HepG2 (cell line): ENCODE measurements at regions not wholly inside any gene's neighbourhood (a gene's known extent, or its start where the extent isn't known, plus 50 kb on each side); places are given as distances from the start of the nearest gene placed in this dataset.
A peak's percentile ranks its signal among the peaks of the same experiment; 100 is the strongest.

ENCODE experiments used
- ATAC-seq: fragments of 200-7000 bp; cut with Tn5 transposase; 3 replicates; pipeline ENCODE4 v1.9.1; 2020; ENCODE audit warnings: mild to moderate bottlenecking, moderate library complexity
- BruUV-seq: library from RNA; stranded (reverse); fragments of 400-500 nt; replicated peaks from 2 replicates; lab custom pipeline; 2021; lab: Mats Ljungman, UMichigan
- CTCF ChIA-PET: fragments of 300-600 bp; formaldehyde crosslinking; extraction: SDS; loops from one replicate; lab custom pipeline; 2021; ENCODE audit warnings: low total read pairs, inconsistent platforms, low intra/inter-chr PET ratio; lab: Yijun Ruan, JAX
- POLR2A ChIA-PET: fragments of 350-600 bp; sonication (Branson Sonifier 250); formaldehyde crosslinking; loops from one replicate; lab custom pipeline; 2020; ENCODE audit warnings: antibody characterized with exemption, inconsistent platforms; lab: Yijun Ruan, JAX
- DNase-seq: peaks from one replicate; pipeline ENCODE4 v3.0.0-alpha.2; 2015; ENCODE audit warnings: low spot score
- FAIRE-seq: peaks from 3 replicates; lab custom pipeline; 2011; peaks lifted over from hg19 to GRCh38; lab: Jason Lieb, UNC
- H2AFZ ChIP-seq: one replicate; pipeline ENCODE4 v1.6.1; 2011; ENCODE audit warnings: low read length, inconsistent platforms
- H3K27ac ChIP-seq: fragments of 300-600 bp; 3 replicates; pipeline ENCODE4 v1.8.0; 2011; ENCODE audit warnings: mixed run types, mild to moderate bottlenecking, mixed read lengths, low read length, inconsistent platforms; ENCODE audit not compliant: insufficient read depth; ENCODE audit errors: extremely low read length
- H3K27me3 ChIP-seq, 2 experiments: fragments of 200-600 bp in 1 of 2; 2 replicates in 1 of 2; 3 replicates in 1 of 2; pipeline versions ENCODE4 v1.6.0 to v1.8.0; 2011; ENCODE audit warnings: low read length in 2 of 2, mild to moderate bottlenecking in 2 of 2, moderate library complexity in 2 of 2, inconsistent platforms in 1 of 2; ENCODE audit not compliant: insufficient read depth in 2 of 2, control insufficient read depth in 1 of 2
- H3K36me3 ChIP-seq, 2 experiments: fragments of 200-600 bp in 1 of 2; replicated peaks in 1 of 2; 2 replicates in 1 of 2; 3 replicates in 1 of 2; pipeline versions ENCODE4 v1.5.1 to v1.8.0; 2011; ENCODE audit warnings: low read length in 2 of 2, inconsistent platforms in 1 of 2; ENCODE audit not compliant: insufficient read depth in 2 of 2, control insufficient read depth in 1 of 2
- H3K4me1 ChIP-seq: 2 replicates; pipeline ENCODE4 v1.5.1; 2012; ENCODE audit warnings: low read length, inconsistent platforms; ENCODE audit not compliant: insufficient read depth
- H3K4me2 ChIP-seq: 2 replicates; pipeline ENCODE4 v1.6.0; 2011; ENCODE audit warnings: low read depth, low read length, inconsistent platforms
- H3K4me3 ChIP-seq, 3 experiments: fragments of 200-600 bp in 1 of 3; sonication (generic), shearing (Covaris generic) in 1 of 3; replicated peaks in 1 of 3; 2 replicates each; pipeline ENCODE4 v1.5.1; 2011 to 2016; ENCODE audit warnings: low read length in 3 of 3, inconsistent platforms in 2 of 3, low read depth in 2 of 3, mild to moderate bottlenecking in 2 of 3, control low read depth in 1 of 3, mixed read lengths in 1 of 3; ENCODE audit not compliant: insufficient read depth in 1 of 3
- H3K79me2 ChIP-seq: one replicate; pipeline ENCODE4 v1.6.1; 2011; ENCODE audit warnings: low read length, inconsistent platforms; ENCODE audit not compliant: insufficient read depth
- H3K9ac ChIP-seq: 2 replicates; pipeline ENCODE4 v1.6.0; 2011; ENCODE audit warnings: mild to moderate bottlenecking, low read depth, low read length, inconsistent platforms; ENCODE audit not compliant: insufficient read depth
- H3K9me3 ChIP-seq: 2 replicates; pipeline ENCODE4 v1.5.1; 2012; ENCODE audit warnings: mild to moderate bottlenecking, low read length
- H4K20me1 ChIP-seq: 2 replicates; pipeline ENCODE4 v1.6.0; 2011; ENCODE audit warnings: inconsistent platforms, mild to moderate bottlenecking, low read length, moderate library complexity; ENCODE audit not compliant: insufficient read depth
- ARHGAP35 ChIP-seq: sonication (generic); formaldehyde crosslinking; IDR thresholded peaks from 2 replicates; pipeline ENCODE4 v1.9.0; 2022; ENCODE audit warnings: mild to moderate bottlenecking, inconsistent platforms, moderate library complexity, missing genetic modification reagents, borderline replicate concordance
- PAF1 ChIP-seq: IDR thresholded peaks from 2 replicates; pipeline ENCODE4 v1.6.1; 2016; ENCODE audit warnings: missing genetic modification reagents, missing compliant biosample characterization
- PHF21A ChIP-seq: sonication (generic); formaldehyde crosslinking; IDR thresholded peaks from 2 replicates; pipeline ENCODE4 v1.5.0; 2020; ENCODE audit warnings: mild to moderate bottlenecking, missing genetic modification reagents
- WGBS: methylation state at CpG from one replicate; pipeline ENCODE4 v1.1.6; 2017; ENCODE audit warnings: low lambda C conversion rate; 5-methylcytosine and 5-hydroxymethylcytosine counted together
- in situ Hi-C: cut with HindIII; loops from 2 replicates; pipeline ENCODE4 v1.10.0; 2017; ENCODE audit warnings: low pct_unique_long_range_greater_than_20kb; ENCODE audit not compliant: extremely low pct_ligation_motif_present
- intact Hi-C: fragments of 100-400 bp; cut with micrococcal nuclease; formaldehyde crosslinking; loops from one replicate; pipeline ENCODE4 v1.10.0; 2022; ENCODE audit not compliant: unreplicated experiment
- TF ChIP-seq, protein P1 (sequence below): fragments of 450-650 bp; IDR thresholded peaks from 2 replicates; pipeline ENCODE4 v1.6.1; 2016
- TF ChIP-seq, protein P2 (sequence below): sonication (generic); formaldehyde crosslinking; conservative IDR thresholded peaks from 2 replicates; pipeline ENCODE4 v1.8.0; 2022; ENCODE audit warnings: low read depth, missing genetic modification reagents
- TF ChIP-seq, protein P3 (sequence below): sonication (generic); formaldehyde crosslinking; IDR thresholded peaks from 2 replicates; pipeline ENCODE4 v1.4.0; 2020; ENCODE audit warnings: mild to moderate bottlenecking, missing genetic modification reagents

DNA sequence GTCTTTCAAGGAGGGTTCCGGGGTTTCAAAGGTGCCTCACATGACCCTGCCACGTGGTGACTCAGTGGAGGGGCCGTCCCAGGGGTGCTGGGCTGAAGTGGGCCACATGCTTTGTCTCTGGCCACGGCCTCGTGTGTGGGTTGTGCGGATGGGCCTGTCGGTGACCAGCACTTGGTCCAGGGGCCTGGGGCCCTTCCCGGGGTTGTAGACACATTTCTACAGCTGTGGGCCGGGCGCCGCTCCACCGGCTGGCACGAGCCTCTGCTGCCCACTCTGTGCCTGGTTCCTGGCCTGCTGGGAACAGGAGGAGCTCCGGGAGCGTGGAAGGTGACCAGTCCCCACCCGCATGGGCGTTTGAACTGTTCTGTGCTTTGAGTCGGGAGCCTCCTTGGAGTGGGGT lies 75.4 kb upstream of the TTC34 start:
- BruUV-seq: no TSS peak
- Histone ChIP-seq H3K9ac (no peak overlapping the region), H3K27ac (no peak overlapping the region), H3K79me2 (no peaks in the 10 kb centered on the region), H3K27me3 (peaks cover 41 to 80% of the 10 kb centered on the region in 2 experiments), H3K9me3 (no peaks in the 10 kb centered on the region), H3K4me3 (no peak overlapping the region), H2AFZ (no peak overlapping the region), H3K36me3 (no peaks in the 10 kb centered on the region), H3K4me2 (no peak overlapping the region), H3K4me1 (no peaks in the 10 kb centered on the region), H4K20me1 (0 out of 2 replicates have a peak, but pooled peaks cover 4% of the 10 kb centered on the region)
- POLR2A ChIA-PET: no interaction called here
- no peak for ATAC-seq
- WGBS: 0% methylated on average over 4 of the region's 18 CpGs
- intact Hi-C loops (loop anchor here (10.0 kb wide), 1 partner anchor 548 kb away; no protein-coding TSS in a partner anchor), in situ Hi-C loops (no loop called here)
- TF ChIP-seq, protein P1, sequence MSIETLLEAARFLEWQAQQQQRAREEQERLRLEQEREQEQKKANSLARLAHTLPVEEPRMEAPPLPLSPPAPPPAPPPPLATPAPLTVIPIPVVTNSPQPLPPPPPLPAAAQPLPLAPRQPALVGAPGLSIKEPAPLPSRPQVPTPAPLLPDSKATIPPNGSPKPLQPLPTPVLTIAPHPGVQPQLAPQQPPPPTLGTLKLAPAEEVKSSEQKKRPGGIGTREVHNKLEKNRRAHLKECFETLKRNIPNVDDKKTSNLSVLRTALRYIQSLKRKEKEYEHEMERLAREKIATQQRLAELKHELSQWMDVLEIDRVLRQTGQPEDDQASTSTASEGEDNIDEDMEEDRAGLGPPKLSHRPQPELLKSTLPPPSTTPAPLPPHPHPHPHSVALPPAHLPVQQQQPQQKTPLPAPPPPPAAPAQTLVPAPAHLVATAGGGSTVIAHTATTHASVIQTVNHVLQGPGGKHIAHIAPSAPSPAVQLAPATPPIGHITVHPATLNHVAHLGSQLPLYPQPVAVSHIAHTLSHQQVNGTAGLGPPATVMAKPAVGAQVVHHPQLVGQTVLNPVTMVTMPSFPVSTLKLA: peak; percentile 30; the same call in 1 of the 2 replicates
- TF ChIP-seq, protein P2, sequence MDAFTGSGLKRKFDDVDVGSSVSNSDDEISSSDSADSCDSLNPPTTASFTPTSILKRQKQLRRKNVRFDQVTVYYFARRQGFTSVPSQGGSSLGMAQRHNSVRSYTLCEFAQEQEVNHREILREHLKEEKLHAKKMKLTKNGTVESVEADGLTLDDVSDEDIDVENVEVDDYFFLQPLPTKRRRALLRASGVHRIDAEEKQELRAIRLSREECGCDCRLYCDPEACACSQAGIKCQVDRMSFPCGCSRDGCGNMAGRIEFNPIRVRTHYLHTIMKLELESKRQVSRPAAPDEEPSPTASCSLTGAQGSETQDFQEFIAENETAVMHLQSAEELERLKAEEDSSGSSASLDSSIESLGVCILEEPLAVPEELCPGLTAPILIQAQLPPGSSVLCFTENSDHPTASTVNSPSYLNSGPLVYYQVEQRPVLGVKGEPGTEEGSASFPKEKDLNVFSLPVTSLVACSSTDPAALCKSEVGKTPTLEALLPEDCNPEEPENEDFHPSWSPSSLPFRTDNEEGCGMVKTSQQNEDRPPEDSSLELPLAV: no peak
- FAIRE-seq: no peak
- no peak for DNase-seq
- CTCF ChIA-PET: no interaction called here

DNA sequence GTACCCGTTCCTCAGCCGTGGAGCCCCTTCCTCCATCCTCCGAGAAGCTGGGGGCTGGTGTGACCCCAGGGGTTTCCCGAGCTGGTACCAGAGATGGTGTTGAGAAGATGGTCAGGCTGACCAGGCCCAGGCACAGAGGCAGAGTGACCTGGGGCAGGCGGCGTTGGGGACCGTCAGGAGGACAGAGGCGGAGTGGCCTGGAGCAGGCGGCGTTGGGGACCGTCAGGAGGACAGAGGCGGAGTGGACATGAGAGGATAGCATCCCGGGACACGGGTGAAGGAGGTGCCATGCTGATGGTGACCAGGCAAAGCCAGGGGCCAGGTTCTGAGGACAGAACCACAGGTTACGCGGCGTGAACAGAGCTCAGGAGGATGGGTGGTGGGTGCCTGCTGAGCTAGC lies 75.9 kb upstream of the TTC34 start:
- no peaks in the 10 kb centered on the region for H3K36me3 ChIP-seq
- H3K9ac ChIP-seq: no peak overlapping the region
- H3K27ac ChIP-seq: no peak overlapping the region
- no peaks in the 10 kb centered on the region for H3K9me3 ChIP-seq
- H2AFZ ChIP-seq: no peak overlapping the region
- in situ Hi-C loops: no loop called here
- 0 out of 2 replicates have a peak, but pooled peaks cover 4% of the 10 kb centered on the region for H4K20me1 ChIP-seq
- no peaks in the 10 kb centered on the region for H3K4me1 ChIP-seq
- no peaks in the 10 kb centered on the region for H3K79me2 ChIP-seq
- H3K4me3 ChIP-seq: no peak overlapping the region
- no peak overlapping the region for H3K4me2 ChIP-seq
- FAIRE-seq (no peak), DNase-seq (no peak), ATAC-seq (no peak)
- CTCF ChIA-PET: no interaction called here
- WGBS: 34% methylated on average over 14 of the region's 17 CpGs
- intact Hi-C loops: loop anchor here (10.0 kb wide), 1 partner anchor 547 kb away; no protein-coding TSS in a partner anchor
- H3K27me3 ChIP-seq: peaks cover 37 to 85% of the 10 kb centered on the region in 2 experiments
- no TSS peak for BruUV-seq
- TF ChIP-seq PAF1 (CRISPR knock-in tag) (no peak), PHF21A (CRISPR knock-in tag) (no peak), ARHGAP35 (CRISPR knock-in tag) (no peak)
- TF ChIP-seq, protein P3, sequence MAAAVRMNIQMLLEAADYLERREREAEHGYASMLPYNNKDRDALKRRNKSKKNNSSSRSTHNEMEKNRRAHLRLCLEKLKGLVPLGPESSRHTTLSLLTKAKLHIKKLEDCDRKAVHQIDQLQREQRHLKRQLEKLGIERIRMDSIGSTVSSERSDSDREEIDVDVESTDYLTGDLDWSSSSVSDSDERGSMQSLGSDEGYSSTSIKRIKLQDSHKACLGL (CRISPR knock-in tag): no peak
- TF ChIP-seq, all 625 proteins: peak for 0
- POLR2A ChIA-PET: no interaction called here
